ENCODE measurements at regions not wholly inside any gene's neighbourhood (a gene's known extent, or its start where the extent isn't known, plus 50 kb on each side); places are given as distances from the start of the nearest gene placed in this dataset.

- TF ChIP-seq POLR2A (IDR thresholded peaks at IDR 0.05) (no peak), CTCF (IDR thresholded peaks at IDR 0.05) (no peak)
Measured at GRCh38 chrX:149074398-149074797, 430.7 kb downstream of the IDS start.
